Smooth muscle cell (in vitro differentiated cells): ENCODE measurements at regions not wholly inside any gene's neighbourhood (a gene's known extent, or its start where the extent isn't known, plus 50 kb on each side); places are given as distances from the start of the nearest gene placed in this dataset.

Source experiments
- DNase-seq: peaks from one replicate; lab custom pipeline; 2025; ENCODE audit not compliant: unreplicated experiment; lab: John Stamatoyannopoulos, UW
- H2AFZ ChIP-seq: fragments of 200-600 bp; sonication (generic); 2 replicates; pipeline ENCODE4 v1.6.0; 2016; ENCODE audit warnings: antibody characterized with exemption, low read depth, mild to moderate bottlenecking
- H3F3A ChIP-seq: fragments of 200-600 bp; sonication (generic); 2 replicates; pipeline ENCODE4 v1.6.0; 2017; ENCODE audit warnings: antibody characterized with exemption, low read depth
- H3K27ac ChIP-seq: fragments of 200-600 bp; sonication (generic); 2 replicates; pipeline ENCODE4 v1.5.1; 2016; ENCODE audit warnings: low read depth, mild to moderate bottlenecking
- H3K27me3 ChIP-seq: fragments of 200-600 bp; sonication (generic); 2 replicates; pipeline ENCODE4 v1.6.1; 2016; ENCODE audit warnings: low read depth, mild to moderate bottlenecking
- H3K36me3 ChIP-seq: fragments of 200-600 bp; sonication (generic); 2 replicates; pipeline ENCODE4 v1.5.1; 2016; ENCODE audit warnings: low read depth
- H3K4me1 ChIP-seq: fragments of 200-600 bp; sonication (generic); 2 replicates; pipeline ENCODE4 v1.5.1; 2016; ENCODE audit warnings: low read depth
- H3K4me2 ChIP-seq: fragments of 200-600 bp; sonication (generic); 2 replicates; pipeline ENCODE4 v1.6.0; 2016; ENCODE audit warnings: mild to moderate bottlenecking
- H3K4me3 ChIP-seq: fragments of 200-600 bp; sonication (generic); 2 replicates; pipeline ENCODE4 v1.5.1; 2016; ENCODE audit warnings: mild to moderate bottlenecking
- H3K79me2 ChIP-seq: fragments of 200-600 bp; sonication (generic); 2 replicates; pipeline ENCODE4 v1.6.0; 2016; ENCODE audit warnings: low read depth, mild to moderate bottlenecking
- H3K9ac ChIP-seq: fragments of 200-600 bp; sonication (generic); 2 replicates; pipeline ENCODE4 v1.6.0; 2016; ENCODE audit warnings: low read depth
- H3K9me3 ChIP-seq: fragments of 200-600 bp; sonication (generic); replicated peaks from 2 replicates; pipeline ENCODE4 v1.5.1; 2016; ENCODE audit warnings: low read depth
- H4K20me1 ChIP-seq: fragments of 200-600 bp; sonication (generic); 2 replicates; pipeline ENCODE4 v1.6.0; 2016; ENCODE audit warnings: low read depth
- WGBS: methylation state at CpG from one replicate; pipeline ENCODE4 v1.1.7; 2016; ENCODE audit warnings: low lambda C conversion rate; 5-methylcytosine and 5-hydroxymethylcytosine counted together
- TF ChIP-seq, protein P1 (sequence below): fragments of 200-600 bp; sonication (generic); IDR thresholded peaks from 2 replicates; pipeline ENCODE4 v1.5.1; 2017; ENCODE audit warnings: borderline replicate concordance, mild to moderate bottlenecking, antibody characterized with exemption; ENCODE audit not compliant: insufficient read depth, poor library complexity, severe bottlenecking

DNA sequence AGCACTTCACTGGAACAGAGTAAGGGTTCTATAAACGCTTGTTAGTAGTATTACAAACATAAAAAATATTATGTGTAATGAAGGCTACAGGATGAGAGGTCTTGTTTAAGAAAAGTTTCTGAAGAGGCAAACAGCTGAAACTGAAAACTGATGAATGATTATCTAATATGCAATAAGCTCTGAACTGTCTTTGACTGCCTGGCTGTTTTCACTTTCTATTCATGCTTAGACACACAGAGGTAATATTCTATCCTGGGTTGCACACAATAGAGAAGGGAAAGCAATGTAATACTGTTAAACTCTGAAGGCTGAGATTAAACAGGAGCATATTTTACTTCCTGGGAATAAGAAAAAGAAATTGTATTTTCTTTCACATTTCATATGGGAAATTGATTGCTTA is 251.3 kb downstream of the ALX1 start:
- WGBS = 0% methylated on average over 1 of the region's 1 CpG
- H3K4me3 ChIP-seq = no peak overlapping the region
- TF ChIP-seq, protein P1, sequence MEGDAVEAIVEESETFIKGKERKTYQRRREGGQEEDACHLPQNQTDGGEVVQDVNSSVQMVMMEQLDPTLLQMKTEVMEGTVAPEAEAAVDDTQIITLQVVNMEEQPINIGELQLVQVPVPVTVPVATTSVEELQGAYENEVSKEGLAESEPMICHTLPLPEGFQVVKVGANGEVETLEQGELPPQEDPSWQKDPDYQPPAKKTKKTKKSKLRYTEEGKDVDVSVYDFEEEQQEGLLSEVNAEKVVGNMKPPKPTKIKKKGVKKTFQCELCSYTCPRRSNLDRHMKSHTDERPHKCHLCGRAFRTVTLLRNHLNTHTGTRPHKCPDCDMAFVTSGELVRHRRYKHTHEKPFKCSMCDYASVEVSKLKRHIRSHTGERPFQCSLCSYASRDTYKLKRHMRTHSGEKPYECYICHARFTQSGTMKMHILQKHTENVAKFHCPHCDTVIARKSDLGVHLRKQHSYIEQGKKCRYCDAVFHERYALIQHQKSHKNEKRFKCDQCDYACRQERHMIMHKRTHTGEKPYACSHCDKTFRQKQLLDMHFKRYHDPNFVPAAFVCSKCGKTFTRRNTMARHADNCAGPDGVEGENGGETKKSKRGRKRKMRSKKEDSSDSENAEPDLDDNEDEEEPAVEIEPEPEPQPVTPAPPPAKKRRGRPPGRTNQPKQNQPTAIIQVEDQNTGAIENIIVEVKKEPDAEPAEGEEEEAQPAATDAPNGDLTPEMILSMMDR = no peak

GRCh38 chr12:85549640-85550039 is 269.6 kb downstream of the ALX1 start:
- Histone ChIP-seq H3K36me3 (no peaks in the 10 kb centered on the region), H2AFZ (no peak overlapping the region), H3K4me3 (no peak overlapping the region), H3K4me1 (no peaks in the 10 kb centered on the region), H3K27me3 (no peaks in the 10 kb centered on the region), H4K20me1 (no peaks in the 10 kb centered on the region), H3F3A (no peaks in the 10 kb centered on the region), H3K9me3 (no peaks in the 10 kb centered on the region), H3K4me2 (no peak overlapping the region), H3K79me2 (no peaks in the 10 kb centered on the region), H3K9ac (no peak overlapping the region), H3K27ac (no peak overlapping the region)
- 88% methylated on average over 2 of the region's 2 CpGs for whole genome bisulfite sequencing
- no peak for DNase-seq
- TF ChIP-seq, protein P1 = no peak

More for the DNA sequence above, 251.3 kb downstream of the ALX1 start:
- Histone ChIP-seq H3K4me2 (no peak overlapping the region), H4K20me1 (no peaks in the 10 kb centered on the region), H3K27me3 (no peaks in the 10 kb centered on the region), H3K9me3 (no peaks in the 10 kb centered on the region), H3F3A (no peaks in the 10 kb centered on the region), H2AFZ (no peak overlapping the region), H3K79me2 (no peaks in the 10 kb centered on the region), H3K9ac (no peak overlapping the region), H3K27ac (no peak overlapping the region), H3K4me1 (no peaks in the 10 kb centered on the region), H3K36me3 (no peaks in the 10 kb centered on the region)
- DNase-seq = no peak

DNA sequence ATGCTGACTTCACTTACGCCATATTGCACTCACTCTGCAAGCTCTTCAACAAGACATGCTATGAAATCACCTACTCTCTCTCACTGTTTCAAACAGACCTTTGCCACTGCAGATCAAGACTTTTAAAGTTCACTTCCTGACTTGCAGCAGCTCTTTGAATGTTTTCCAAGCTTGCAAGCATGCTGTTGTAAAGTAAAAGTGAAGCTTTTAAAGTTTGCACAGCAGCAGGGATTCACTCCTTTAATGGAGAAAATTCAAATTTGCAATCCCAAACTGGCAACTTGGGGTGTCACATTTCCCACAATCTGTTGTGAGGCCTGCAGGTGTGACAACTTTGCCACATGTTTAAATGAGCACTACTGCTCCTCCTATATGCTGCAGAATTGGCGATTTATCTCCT is 270.9 kb downstream of the ALX1 start:
- no peaks in the 10 kb centered on the region for H3K36me3 ChIP-seq
- 61% methylated on average over 2 of the region's 2 CpGs for WGBS
- no peak overlapping the region for H2AFZ ChIP-seq

DNA sequence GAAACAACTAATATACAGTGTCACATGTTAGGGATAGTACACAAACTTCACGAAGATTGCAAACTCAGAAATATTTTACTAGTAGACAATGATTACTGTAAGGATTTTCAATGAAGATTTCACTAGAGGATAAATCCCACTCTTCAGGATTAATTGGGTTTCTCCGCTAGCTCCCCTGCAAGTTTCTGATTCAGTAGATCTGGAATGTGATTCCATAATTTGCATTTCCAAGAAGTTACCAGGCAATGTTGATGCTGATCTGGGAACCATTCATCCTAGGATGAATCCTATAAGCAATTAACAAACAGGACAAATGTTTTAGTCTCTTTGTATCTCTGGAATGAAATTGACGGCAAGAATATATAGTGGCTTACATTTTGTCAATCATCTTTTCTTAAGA is 272.4 kb downstream of the ALX1 start:
- Histone ChIP-seq H3K27me3 (no peaks in the 10 kb centered on the region), H4K20me1 (no peaks in the 10 kb centered on the region), H3F3A (no peaks in the 10 kb centered on the region), H3K36me3 (no peaks in the 10 kb centered on the region), H3K27ac (no peak overlapping the region), H3K79me2 (no peaks in the 10 kb centered on the region), H3K4me3 (no peak overlapping the region), H3K4me2 (no peak overlapping the region), H3K9ac (no peak overlapping the region), H2AFZ (no peak overlapping the region), H3K9me3 (no peaks in the 10 kb centered on the region), H3K4me1 (no peaks in the 10 kb centered on the region)
- DNase-seq = no peak
- 84% methylated on average over 3 of the region's 3 CpGs for WGBS
- TF ChIP-seq, protein P1 = no peak

More for the DNA sequence above, 270.9 kb downstream of the ALX1 start:
- no peaks in the 10 kb centered on the region for H3K9me3 ChIP-seq
- H3K27me3 ChIP-seq = no peaks in the 10 kb centered on the region
- no peaks in the 10 kb centered on the region for H3F3A ChIP-seq
- H3K4me3 ChIP-seq = no peak overlapping the region
- no peak overlapping the region for H3K27ac ChIP-seq
- no peaks in the 10 kb centered on the region for H3K79me2 ChIP-seq
- H3K9ac ChIP-seq = no peak overlapping the region
- H4K20me1 ChIP-seq = no peaks in the 10 kb centered on the region
- no peak for DNase-seq
- no peaks in the 10 kb centered on the region for H3K4me1 ChIP-seq
- H3K4me2 ChIP-seq = no peak overlapping the region
- TF ChIP-seq, protein P1 = no peak
